ENCODE measurements at regions not wholly inside any gene's neighbourhood (a gene's known extent, or its start where the extent isn't known, plus 50 kb on each side); places are given as distances from the start of the nearest gene placed in this dataset.

GRCh38 chr2:239587311-239587731, 186.5 kb upstream of the HDAC4 start:
- no peak for TF ChIP-seq CTCF (IDR thresholded peaks at IDR 0.05; ENCODE audit: insufficient read depth, low read length)
- TF ChIP-seq POLR2AphosphoS5 (IDR thresholded peaks at IDR 0.05; ENCODE audit: low read depth): no peak
- TF ChIP-seq GABPA (IDR thresholded peaks at IDR 0.05; ENCODE audit: low read depth): no peak
- TF ChIP-seq REST (IDR thresholded peaks at IDR 0.05; ENCODE audit: insufficient replicate concordance, low read depth): no peak
- TF ChIP-seq SPI1 (IDR thresholded peaks at IDR 0.05; ENCODE audit: borderline replicate concordance, low read depth): no peak
